Left lung (tissue), 4 donors: ENCODE measurements at regions not wholly inside any gene's neighbourhood (a gene's known extent, or its start where the extent isn't known, plus 50 kb on each side); places are given as distances from the start of the nearest gene placed in this dataset.

Experiments
- ATAC-seq: fragments of 200-7000 bp; cut with Tn5 transposase; one replicate; pipeline ENCODE4 v1.9.1; 2020; ENCODE audit warnings: moderate library complexity
- DNase-seq, 4 donors: peaks; one replicate each; pipeline ENCODE4 v3.0.0-alpha.2; 2013 to 2020
- H3K27ac ChIP-seq, 2 donors: fragments of 200-600 bp; sonication (generic) in 1 of 2; one replicate each; pipeline versions ENCODE4 v1.5.0 to v1.8.0; 2020 to 2021
- H3K27me3 ChIP-seq, 2 donors: fragments of 200-600 bp; sonication (generic) in 1 of 2; one replicate each; pipeline versions ENCODE4 v1.5.0 to v1.8.0; 2020 to 2021
- H3K36me3 ChIP-seq, 2 donors: fragments of 200-600 bp; sonication (generic) in 1 of 2; one replicate each; pipeline versions ENCODE4 v1.5.0 to v1.8.0; 2020 to 2021
- H3K4me1 ChIP-seq, 2 donors: fragments of 200-600 bp; one replicate each; pipeline ENCODE4 v1.8.0; 2021
- H3K4me3 ChIP-seq, 2 donors: fragments of 200-600 bp; sonication (generic) in 1 of 2; one replicate each; pipeline versions ENCODE4 v1.5.0 to v1.8.0; 2020 to 2021; ENCODE audit warnings: mild to moderate bottlenecking in 1 of 2
- H3K9me3 ChIP-seq, 2 donors: fragments of 200-600 bp; sonication (generic) in 1 of 2; one replicate each; pipeline versions ENCODE4 v1.5.0 to v1.8.0; 2020 to 2021
- intact Hi-C, 2 donors: fragments of 100-400 bp; cut with DNase I; formaldehyde crosslinking; loops; one replicate each; pipeline versions ENCODE4 v1.11.2 to v1.14.2; 2022
- TF ChIP-seq, protein P1 (sequence below), 2 donors: fragments of 200-600 bp; sonication (generic) in 1 of 2; IDR thresholded peaks; one replicate each; pipeline versions ENCODE4 v1.5.0 to v1.8.0; 2021; ENCODE audit warnings: antibody characterized with exemption in 2 of 2
- donor health status: DM: no; HTN: yes; CAD: no.
- donor health status: DM: no; HTN: no; CAD: no.

DNA sequence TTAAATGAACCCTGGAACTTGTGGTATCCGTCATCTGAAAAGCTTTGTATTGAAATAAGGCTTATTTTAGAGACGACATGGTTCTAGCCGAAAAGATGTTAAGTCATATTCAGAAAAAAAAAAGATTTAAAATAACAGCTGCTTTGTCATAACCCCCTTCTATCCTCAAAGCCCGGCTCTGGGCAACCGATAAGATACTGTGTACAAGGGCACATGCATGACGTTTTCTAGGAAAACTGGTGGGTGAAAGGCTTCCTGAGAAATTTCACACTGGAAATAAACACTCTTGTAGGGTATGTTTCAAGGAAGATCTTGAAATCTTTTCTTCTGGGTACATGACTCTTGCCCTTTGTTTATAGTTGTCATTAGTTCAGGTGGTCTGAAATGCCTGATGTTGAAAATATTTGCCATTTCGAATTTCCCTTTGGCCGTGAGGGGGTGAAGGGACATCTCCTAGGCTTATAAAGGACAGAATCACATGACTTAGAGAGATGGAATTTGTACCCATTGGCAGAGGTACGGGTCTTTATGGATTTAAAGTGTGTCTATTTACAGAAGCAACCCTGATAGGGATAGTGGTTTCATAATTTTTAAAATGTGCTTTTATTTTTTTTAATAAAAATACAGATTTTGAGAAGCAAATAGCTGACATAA is 232.5 kb downstream of the PTEN start:
- Histone ChIP-seq H3K4me1 (peaks cover 0 to 51% of the 10 kb centered on the region in 2 donors), H3K9me3 (no peaks in the 10 kb centered on the region), H3K27ac (peak overlapping the region in 1 of 2 donors; percentile 55), H3K4me3 (no peak overlapping the region), H3K36me3 (no peaks in the 10 kb centered on the region), H3K27me3 (no peaks in the 10 kb centered on the region)
- intact Hi-C loops: no loop called here
- TF ChIP-seq, protein P1, sequence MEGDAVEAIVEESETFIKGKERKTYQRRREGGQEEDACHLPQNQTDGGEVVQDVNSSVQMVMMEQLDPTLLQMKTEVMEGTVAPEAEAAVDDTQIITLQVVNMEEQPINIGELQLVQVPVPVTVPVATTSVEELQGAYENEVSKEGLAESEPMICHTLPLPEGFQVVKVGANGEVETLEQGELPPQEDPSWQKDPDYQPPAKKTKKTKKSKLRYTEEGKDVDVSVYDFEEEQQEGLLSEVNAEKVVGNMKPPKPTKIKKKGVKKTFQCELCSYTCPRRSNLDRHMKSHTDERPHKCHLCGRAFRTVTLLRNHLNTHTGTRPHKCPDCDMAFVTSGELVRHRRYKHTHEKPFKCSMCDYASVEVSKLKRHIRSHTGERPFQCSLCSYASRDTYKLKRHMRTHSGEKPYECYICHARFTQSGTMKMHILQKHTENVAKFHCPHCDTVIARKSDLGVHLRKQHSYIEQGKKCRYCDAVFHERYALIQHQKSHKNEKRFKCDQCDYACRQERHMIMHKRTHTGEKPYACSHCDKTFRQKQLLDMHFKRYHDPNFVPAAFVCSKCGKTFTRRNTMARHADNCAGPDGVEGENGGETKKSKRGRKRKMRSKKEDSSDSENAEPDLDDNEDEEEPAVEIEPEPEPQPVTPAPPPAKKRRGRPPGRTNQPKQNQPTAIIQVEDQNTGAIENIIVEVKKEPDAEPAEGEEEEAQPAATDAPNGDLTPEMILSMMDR (IDR thresholded peaks at IDR 0.05): no peak
- DNase-seq: no peak
- no peak for ATAC-seq

DNA sequence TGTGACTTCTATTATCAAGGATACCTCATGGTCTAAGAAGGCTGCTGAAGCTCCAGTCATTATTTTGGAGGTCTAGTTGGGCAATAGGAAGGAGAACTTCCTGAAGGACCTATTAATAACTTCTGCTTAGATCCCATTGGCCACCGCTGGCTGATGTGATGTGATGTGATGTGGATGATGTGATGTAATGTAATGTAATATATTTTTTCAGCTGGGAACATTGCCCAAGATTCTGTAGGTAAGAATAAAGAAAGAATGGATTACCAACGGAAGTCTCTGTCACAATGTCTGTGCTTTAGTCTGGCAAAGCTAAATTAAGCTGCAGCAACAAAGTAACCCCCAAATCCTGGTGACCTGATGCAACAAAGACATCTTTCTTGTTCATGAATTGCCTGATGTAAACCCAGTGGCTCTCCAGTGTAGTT is 233.7 kb downstream of the PTEN start:
- Histone ChIP-seq H3K4me1 (peaks cover 0 to 43% of the 10 kb centered on the region in 2 donors), H3K36me3 (no peaks in the 10 kb centered on the region), H3K4me3 (no peak overlapping the region), H3K9me3 (no peaks in the 10 kb centered on the region), H3K27ac (peak overlapping the region in 1 of 2 donors; percentile 81), H3K27me3 (no peaks in the 10 kb centered on the region)
- DNase-seq (no peak), ATAC-seq (no peak)
- TF ChIP-seq, protein P1 (IDR thresholded peaks at IDR 0.05): no peak
- intact Hi-C loops: no loop called here

DNA sequence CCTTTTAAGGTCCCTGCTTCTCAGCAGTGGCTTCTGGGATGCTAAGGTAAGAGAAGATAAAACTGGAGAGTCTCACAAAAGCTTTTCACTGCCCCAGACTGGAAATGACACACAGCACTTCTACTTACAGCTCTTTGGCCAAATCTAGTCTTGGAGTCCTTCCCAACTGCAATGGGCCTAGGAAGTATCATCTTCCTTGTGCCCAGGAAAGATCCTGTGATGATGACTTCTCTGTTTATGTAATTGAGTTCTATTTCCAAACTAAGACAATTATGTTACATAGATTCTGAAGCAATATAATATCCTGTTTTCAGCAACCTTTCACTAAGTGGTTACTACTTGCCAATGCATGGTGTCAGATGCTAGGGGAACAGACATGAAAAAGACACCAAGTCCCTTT is 234.1 kb downstream of the PTEN start:
- H3K4me1 ChIP-seq: peaks cover 0 to 39% of the 10 kb centered on the region in 2 donors
- TF ChIP-seq, protein P1 (IDR thresholded peaks at IDR 0.05): no peak
- no peak overlapping the region for H3K4me3 ChIP-seq
- H3K36me3 ChIP-seq: no peaks in the 10 kb centered on the region
- intact Hi-C loops: no loop called here
- H3K27ac ChIP-seq: peak overlapping the region in 1 of 2 donors; percentile 81
- ATAC-seq: no peak
- H3K9me3 ChIP-seq: no peaks in the 10 kb centered on the region
- no peak for DNase-seq
- no peaks in the 10 kb centered on the region for H3K27me3 ChIP-seq

DNA sequence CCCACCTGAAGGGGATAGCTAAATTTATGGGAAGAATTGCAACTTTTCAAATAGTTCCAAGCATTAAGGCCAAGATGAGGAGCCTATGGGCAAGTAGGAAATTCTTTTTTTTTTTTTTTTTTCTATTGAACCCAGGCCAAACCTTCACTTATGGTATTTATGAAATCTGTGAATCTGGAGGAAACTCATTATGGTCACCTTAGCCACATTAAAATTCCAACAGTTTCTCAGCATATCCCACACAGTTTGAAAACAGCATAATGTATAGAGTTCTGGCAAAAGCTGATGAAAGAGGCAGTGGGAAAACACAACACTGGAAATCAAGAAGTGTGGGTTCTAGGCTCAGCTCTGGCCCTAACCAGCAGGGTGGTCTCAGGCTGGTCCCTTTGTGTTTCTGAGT is 236.9 kb downstream of the PTEN start:
- Histone ChIP-seq H3K27me3 (no peaks in the 10 kb centered on the region), H3K9me3 (no peaks in the 10 kb centered on the region), H3K27ac (no peak overlapping the region), H3K36me3 (no peaks in the 10 kb centered on the region), H3K4me3 (no peak overlapping the region), H3K4me1 (peaks cover 0 to 25% of the 10 kb centered on the region in 2 donors)
- TF ChIP-seq, protein P1 (IDR thresholded peaks at IDR 0.05): no peak
- intact Hi-C loops: no loop called here
- ATAC-seq: no peak
- DNase-seq: no peak

DNA sequence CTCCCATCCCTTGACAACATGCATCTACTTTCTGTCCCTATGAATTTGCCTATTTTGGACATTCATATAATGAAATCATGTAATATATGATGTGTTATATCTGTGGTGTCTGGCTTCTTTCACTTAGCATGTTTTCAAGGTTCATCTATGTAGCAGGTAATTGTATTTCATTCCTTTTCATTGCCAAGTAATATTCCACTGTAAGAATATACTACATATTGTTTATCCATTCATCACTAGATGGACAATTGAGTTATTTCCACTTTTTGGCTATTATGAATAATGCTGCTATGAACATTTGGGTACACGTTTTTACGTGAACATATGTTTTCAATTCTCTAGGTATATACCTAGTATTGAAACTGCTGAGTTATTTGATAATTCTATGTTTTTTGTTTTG is 238.2 kb downstream of the PTEN start:
- H3K9me3 ChIP-seq: no peaks in the 10 kb centered on the region
- H3K36me3 ChIP-seq: no peaks in the 10 kb centered on the region
- H3K4me3 ChIP-seq: no peak overlapping the region
- H3K27ac ChIP-seq: no peak overlapping the region
- DNase-seq (no peak), ATAC-seq (no peak)
- TF ChIP-seq, protein P1 (IDR thresholded peaks at IDR 0.05): no peak
- intact Hi-C loops: no loop called here
- H3K4me1 ChIP-seq: peaks cover 0 to 36% of the 10 kb centered on the region in 2 donors
- H3K27me3 ChIP-seq: no peaks in the 10 kb centered on the region
